ENCODE measurements at regions not wholly inside any gene's neighbourhood (a gene's known extent, or its start where the extent isn't known, plus 50 kb on each side); places are given as distances from the start of the nearest gene placed in this dataset.
"Not testable (repeated sequence)": the region's sequence is repeated elsewhere in the genome, so short reads cannot be mapped to it uniquely, and the experiment has no call there.

DNA sequence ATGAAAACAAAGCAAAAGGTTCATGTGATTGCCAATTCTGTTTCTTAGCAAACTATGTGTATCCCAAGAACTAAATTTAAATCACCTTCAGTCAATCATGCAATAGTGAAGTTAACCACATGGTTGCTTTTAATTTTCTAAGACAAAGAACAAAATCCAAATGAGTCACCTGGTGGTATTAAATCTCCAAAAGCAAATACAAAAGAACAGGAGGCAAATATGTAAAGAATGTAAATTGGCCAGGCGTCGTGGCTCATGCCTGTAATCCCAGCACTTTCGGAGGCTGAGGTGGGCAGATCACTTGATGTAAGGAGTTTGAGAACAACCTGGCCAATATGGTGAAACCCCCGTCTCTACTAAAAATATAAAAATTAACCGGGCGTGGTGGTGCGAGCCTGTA is 54.2 kb upstream of the PIK3R4 start:
- in situ Hi-C loops (cut with HindIII; ENCODE audit: low pct_unique_long_range_greater_than_20kb, low sequenced_read_pairs) = no loop called here
- DNase-seq (ENCODE audit: low read depth) = no peak

- no peak for DNase-seq (ENCODE audit: low read depth)
- in situ Hi-C loops (cut with HindIII; ENCODE audit: low pct_unique_long_range_greater_than_20kb, low sequenced_read_pairs) = no loop called here
Measured at GRCh38 chr3:130801473-130801872, 54.8 kb upstream of the PIK3R4 start.

DNA sequence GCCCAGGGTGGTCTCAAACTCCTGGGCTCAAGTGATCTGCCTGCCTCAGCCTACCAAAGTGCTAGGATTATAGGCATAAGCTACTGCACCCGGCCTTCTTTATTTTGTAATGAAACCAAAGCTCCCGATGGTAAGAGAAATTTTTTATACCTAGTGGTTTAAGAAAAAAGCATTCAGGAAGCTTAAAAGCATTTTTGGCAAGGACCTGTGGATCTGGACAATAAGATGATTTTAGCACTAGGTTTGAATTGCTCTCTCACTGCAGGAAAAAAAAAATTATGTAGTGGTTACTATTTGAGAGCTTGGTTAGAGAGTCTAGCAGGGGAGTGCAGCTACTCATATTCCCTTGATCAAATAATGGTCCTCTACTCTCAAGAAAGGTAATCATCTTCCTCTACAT is 64.9 kb upstream of the PIK3R4 start:
- in situ Hi-C loops (cut with HindIII; ENCODE audit: low pct_unique_long_range_greater_than_20kb, low sequenced_read_pairs) = no loop called here
- DNase-seq (ENCODE audit: low read depth) = no peak

DNA sequence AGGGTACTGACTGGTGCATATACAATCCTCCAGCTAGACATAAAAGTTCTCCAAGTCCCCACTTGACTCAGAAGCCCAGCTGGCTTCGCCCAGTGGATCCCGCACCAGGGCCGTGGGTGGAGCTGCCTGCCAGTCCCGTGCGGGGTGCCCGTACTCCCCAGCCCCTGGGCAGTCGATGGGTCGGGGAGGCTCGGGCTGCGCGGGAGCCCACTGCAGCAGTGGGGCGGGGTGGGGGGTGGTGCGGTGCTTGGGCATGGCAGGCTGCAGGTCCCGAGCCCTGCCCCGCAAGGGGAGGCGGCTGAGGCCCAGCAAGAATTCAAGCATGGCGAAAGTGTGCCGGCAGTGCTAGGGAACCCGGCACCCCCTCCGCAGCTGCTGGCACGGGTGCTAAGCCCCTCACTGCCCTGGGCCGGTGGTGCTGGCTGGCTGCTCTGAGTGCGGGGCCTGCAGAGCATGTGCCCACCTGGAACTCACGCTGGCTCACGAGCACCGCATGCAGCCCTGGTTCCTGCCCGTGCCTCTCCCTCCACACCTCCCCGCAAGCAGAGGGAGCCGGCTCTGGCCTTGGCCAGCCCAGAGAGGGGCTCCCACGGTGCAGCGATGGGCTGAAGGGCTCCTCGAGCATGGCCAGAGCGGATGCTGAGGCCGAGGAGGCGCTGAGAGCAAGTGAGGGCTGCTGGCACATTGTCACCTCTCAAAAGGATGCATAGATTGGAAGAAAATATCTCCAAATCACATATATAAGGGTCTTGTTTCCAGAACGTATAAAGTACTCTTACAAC is 68.3 kb upstream of the PIK3R4 start:
- no peak for DNase-seq (ENCODE audit: low read depth)
- in situ Hi-C loops (cut with HindIII; ENCODE audit: low pct_unique_long_range_greater_than_20kb, low sequenced_read_pairs) = no loop called here

- DNase-seq (ENCODE audit: low read depth) = no peak
- in situ Hi-C loops (cut with HindIII; ENCODE audit: low pct_unique_long_range_greater_than_20kb, low sequenced_read_pairs) = no loop called here
Measured at GRCh38 chr3:130816561-130817445, 70.2 kb upstream of the PIK3R4 start.

DNA sequence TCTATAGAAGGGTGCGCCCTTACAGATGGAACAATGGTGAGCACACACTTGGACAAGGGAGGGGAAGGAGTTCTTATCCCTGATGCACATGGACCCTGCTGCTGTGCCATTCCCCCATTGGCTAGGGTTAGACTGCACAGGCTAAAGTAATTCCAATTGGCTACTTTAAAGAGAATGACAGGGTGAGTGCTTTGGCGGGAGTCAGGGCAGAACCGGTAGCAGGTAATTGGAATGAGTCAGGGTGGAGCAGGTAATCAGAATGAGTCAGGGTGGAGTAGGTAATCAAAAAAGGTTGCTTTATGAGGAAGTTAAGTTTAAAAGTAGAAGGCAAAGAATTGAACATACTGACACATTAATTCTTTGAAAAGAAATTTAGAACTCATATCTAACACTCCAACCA is 71.4 kb upstream of the PIK3R4 start:
- DNase-seq (ENCODE audit: low read depth); in situ Hi-C loops (cut with HindIII; ENCODE audit: low pct_unique_long_range_greater_than_20kb, low sequenced_read_pairs): not testable (repeated sequence)

- DNase-seq (ENCODE audit: low read depth) = peak; percentile 33
- in situ Hi-C loops (cut with HindIII; ENCODE audit: low pct_unique_long_range_greater_than_20kb, low sequenced_read_pairs) = no loop called here
Measured at GRCh38 chr3:130820976-130821375, 72.9 kb upstream of the ATP2C1 start.

DNA sequence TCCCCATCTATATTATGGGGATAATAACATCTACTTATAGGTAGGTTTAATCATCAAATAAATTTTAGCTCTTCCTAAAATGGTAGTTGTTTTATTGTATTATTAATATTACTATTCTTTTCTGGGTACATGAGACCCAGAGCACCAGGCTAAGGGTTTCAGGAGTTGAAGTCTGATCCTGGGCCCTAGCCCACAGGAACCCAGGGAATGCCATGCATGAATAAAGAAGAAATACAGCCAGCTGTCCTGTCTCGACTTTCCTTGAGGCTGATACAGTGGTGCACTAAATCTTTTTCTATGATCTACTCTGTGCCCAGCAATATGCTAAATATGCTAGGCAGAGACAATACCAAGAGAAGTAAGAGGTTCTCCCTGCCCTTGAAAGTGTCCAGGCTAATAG is 72.1 kb upstream of the ATP2C1 start:
- in situ Hi-C loops (cut with HindIII; ENCODE audit: low pct_unique_long_range_greater_than_20kb, low sequenced_read_pairs) = no loop called here

GRCh38 chr3:130823241-130823884 is 70.5 kb upstream of the ATP2C1 start:
- in situ Hi-C loops (cut with HindIII; ENCODE audit: low pct_unique_long_range_greater_than_20kb, low sequenced_read_pairs) = no loop called here
- no peak for DNase-seq (ENCODE audit: low read depth)

More for the DNA sequence above, 72.1 kb upstream of the ATP2C1 start:
- no peak for DNase-seq (ENCODE audit: low read depth)

- in situ Hi-C loops (cut with HindIII; ENCODE audit: low pct_unique_long_range_greater_than_20kb, low sequenced_read_pairs) = no loop called here
- DNase-seq (ENCODE audit: low read depth) = no peak
Measured at GRCh38 chr3:130823996-130824395, 69.9 kb upstream of the ATP2C1 start.

- DNase-seq (ENCODE audit: low read depth) = no peak
- in situ Hi-C loops (cut with HindIII; ENCODE audit: low pct_unique_long_range_greater_than_20kb, low sequenced_read_pairs) = no loop called here
Measured at GRCh38 chr3:130825762-130826299, 68.1 kb upstream of the ATP2C1 start.

- in situ Hi-C loops (cut with HindIII; ENCODE audit: low pct_unique_long_range_greater_than_20kb, low sequenced_read_pairs) = no loop called here
- DNase-seq (ENCODE audit: low read depth) = no peak
Measured at GRCh38 chr3:130826516-130827182, 67.2 kb upstream of the ATP2C1 start.

DNA sequence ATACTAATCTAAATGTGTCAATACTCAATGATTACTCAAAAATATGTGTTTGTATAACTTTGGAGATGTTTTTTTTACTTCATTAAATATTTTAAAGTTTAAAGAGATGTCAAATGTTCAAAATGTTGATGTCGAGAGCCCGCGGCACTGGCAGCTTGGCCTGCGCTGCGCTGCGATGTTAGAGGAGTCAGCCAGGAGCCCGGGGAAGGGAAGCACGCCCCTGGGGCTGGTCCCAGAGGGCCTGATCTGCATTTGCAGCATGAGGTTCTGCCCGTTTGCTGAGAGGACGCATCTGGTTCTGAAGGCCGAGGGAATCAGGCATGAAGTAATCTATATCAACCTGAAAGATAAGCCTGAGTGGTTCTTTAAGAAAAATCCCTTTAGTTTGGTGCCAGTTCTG is 66.4 kb upstream of the ATP2C1 start:
- in situ Hi-C loops (cut with HindIII; ENCODE audit: low pct_unique_long_range_greater_than_20kb, low sequenced_read_pairs) = no loop called here
- no peak for DNase-seq (ENCODE audit: low read depth)

DNA sequence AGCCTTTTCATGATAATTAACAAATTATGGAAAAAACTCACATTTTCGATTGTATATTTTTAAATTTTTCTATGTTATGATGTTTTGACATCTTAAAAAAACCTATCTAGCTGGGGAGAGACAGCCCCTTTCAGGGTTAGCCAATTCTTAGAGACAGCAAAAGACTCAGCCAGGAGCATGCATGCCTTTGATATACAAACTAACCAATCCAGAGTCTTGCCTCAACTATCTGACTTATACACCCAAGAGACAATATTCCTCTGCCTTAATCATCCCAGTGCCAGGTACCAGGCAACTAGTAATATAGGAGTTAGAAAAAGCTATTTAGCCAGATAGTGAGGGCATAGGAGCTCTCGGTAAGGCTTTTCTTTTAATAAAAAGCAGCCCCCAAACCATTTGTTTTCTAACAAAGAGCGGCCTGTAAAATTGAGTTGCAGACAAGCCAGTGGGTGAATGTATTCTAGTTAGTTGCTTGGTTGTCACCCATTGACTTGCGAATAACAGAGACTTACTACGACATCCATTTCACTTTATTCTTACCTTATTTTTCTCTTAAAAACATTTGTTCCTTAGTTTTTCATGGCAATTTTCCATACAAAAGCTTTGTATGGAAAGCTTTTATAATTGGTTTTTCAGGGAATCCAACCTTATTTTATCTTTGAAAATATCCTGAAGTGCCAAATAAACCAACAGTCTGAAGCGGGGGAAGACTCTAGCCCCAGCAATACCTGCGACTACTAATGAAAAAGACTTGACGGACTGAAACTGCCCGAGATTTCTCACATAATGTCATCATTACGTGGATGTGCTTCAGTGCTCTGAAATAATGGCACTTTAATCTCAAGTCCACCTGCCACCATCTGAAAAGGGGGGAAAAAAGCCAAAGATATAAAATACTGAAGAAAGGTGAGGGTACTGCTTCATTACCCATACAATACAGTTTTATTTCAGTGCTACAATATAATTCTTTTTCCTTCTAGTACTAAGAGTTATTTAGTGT is 64.6 kb upstream of the ATP2C1 start:
- DNase-seq (ENCODE audit: low read depth) = no peak
- in situ Hi-C loops (cut with HindIII; ENCODE audit: low pct_unique_long_range_greater_than_20kb, low sequenced_read_pairs) = no loop called here

- in situ Hi-C loops (cut with HindIII; ENCODE audit: low pct_unique_long_range_greater_than_20kb, low sequenced_read_pairs) = no loop called here
- no peak for DNase-seq (ENCODE audit: low read depth)
Measured at GRCh38 chr3:130831719-130832400, 62.0 kb upstream of the ATP2C1 start.

GRCh38 chr3:130832401-130832746 is 61.5 kb upstream of the ATP2C1 start:
- in situ Hi-C loops (cut with HindIII; ENCODE audit: low pct_unique_long_range_greater_than_20kb, low sequenced_read_pairs); DNase-seq (ENCODE audit: low read depth): not testable (repeated sequence)

GRCh38 chr3:130834476-130834875 is 59.4 kb upstream of the ATP2C1 start:
- in situ Hi-C loops (cut with HindIII; ENCODE audit: low pct_unique_long_range_greater_than_20kb, low sequenced_read_pairs) = no loop called here
- DNase-seq (ENCODE audit: low read depth) = no peak
